ENCODE measurements at regions not wholly inside any gene's neighbourhood (a gene's known extent, or its start where the extent isn't known, plus 50 kb on each side); places are given as distances from the start of the nearest gene placed in this dataset.
"Not testable (repeated sequence)": the region's sequence is repeated elsewhere in the genome, so short reads cannot be mapped to it uniquely, and the experiment has no call there.

DNA sequence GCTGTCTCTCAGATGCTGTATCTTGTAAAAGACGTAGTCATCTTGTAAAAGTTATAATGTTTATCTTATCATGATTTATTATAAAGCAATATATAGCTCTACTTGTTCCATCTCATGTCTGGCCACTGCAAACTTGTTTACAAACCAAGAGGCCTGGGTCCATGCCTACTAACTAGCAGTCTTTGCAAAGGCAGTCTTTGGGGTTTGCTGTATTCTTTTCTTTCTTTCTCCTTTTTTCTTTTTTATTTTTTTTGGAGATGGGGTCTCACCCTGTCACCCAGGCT is 272.6 kb downstream of the GATA3 start:
- Mint-ChIP-seq H3K36me3 (ENCODE audit: low read depth) (no peaks in the 10 kb centered on the region), H3K27ac (no peak overlapping the region)

DNA sequence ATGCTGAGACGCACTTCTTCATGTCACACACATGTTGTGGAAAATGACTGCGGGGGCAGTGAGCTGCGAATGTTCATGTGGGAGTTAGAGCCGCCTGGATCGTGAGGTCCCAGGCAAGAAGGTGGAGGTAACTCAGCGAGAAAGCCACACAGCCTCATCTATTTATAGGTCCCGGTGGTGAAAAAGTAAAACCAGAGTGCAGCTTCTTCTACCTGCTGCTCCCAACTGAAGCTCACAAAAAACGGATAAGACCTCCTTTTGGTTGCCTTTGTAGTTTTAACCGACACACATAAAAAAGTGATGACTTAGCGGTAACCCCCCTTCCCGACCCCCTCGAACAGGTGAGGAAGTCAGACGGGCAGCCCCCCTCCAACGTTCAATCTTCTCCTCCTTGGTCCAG is 276.9 kb downstream of the GATA3 start:
- Mint-ChIP-seq H3K27me3 (no peaks in the 10 kb centered on the region), H3K9me3 (no peaks in the 10 kb centered on the region), H3K27ac (peak overlapping the region; percentile 94), H3K4me3 (peak overlapping the region; percentile 90), H3K4me1 (peaks cover 32% of the 10 kb centered on the region), H3K36me3 (ENCODE audit: low read depth) (no peaks in the 10 kb centered on the region)
- peak; percentile 25 for ATAC-seq (replicated peaks)

More for the DNA sequence above, 272.6 kb downstream of the GATA3 start:
- Mint-ChIP-seq H3K27me3 (peaks cover 3% of the 10 kb centered on the region), H3K9me3 (no peaks in the 10 kb centered on the region), H3K4me3 (no peak overlapping the region), H3K4me1 (peaks cover 42% of the 10 kb centered on the region)
- no peak for ATAC-seq (replicated peaks)

DNA sequence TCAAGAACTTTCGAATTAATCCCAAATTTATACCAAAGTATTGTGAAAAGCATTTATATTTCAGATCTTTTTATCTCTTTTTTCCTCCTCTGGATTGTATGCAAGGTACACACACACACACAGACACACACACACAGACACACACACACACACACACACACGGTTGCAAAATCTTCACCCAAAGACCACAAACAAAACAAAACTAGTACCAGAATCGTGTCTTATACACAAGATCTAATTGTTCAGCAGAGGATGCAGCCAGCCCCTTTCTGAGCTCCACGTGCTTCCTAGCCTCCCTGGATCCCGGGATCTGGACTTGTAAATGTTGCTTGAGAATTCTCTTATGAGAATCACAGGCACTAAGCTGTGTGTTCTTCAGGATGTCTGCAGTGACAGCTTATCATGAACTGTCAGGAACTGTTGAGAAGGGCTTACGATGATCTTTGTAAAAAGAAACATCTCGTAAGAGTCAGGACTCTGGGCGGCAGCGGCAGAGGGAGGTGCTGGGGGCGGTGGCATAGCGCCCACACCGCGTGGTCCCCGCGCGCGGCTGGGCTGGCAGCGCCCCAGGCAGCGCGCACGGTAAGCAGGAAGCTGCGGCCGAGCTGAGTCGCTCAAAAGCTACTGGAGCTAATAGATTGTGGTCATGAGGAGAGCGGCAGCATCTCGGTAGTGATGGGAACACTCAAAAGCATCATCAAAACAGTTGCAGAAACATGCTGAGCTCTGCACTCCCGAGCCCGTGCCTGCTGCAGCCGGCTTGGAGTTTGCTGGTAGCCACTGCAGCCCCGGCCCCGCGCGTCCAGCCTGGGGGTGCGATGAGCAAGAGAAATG is 277.6 kb downstream of the GATA3 start:
- H3K4me1 Mint-ChIP-seq: peaks cover 32% of the 10 kb centered on the region
- H3K27me3 Mint-ChIP-seq: no peaks in the 10 kb centered on the region

DNA sequence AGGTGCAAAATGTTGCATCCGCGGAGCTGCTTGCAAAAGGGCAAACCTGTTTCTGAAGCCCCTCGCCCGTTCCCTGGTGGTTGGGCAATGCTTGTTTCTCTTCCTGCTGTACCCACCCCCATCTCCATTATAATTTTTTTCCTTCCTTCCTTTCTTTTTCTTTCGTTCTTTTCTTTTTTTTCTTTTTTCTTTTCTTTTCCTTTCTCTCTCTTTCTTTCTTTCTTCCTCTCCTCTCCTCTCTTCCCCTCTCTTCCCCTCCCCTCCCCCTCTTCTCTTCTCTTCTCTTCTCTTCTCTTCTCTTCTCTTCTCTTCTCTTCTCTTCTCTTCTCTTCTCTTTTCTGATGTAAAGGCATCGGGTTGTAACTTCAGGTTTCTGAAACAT is 278.2 kb downstream of the GATA3 start:
- H3K27ac Mint-ChIP-seq: peak overlapping the region; percentile 94
- H3K9me3 Mint-ChIP-seq: no peaks in the 10 kb centered on the region
- no peak for ATAC-seq (replicated peaks)
- peak overlapping the region; percentile 90 for H3K4me3 Mint-ChIP-seq
- peaks cover 32% of the 10 kb centered on the region for H3K4me1 Mint-ChIP-seq
- no peaks in the 10 kb centered on the region for H3K27me3 Mint-ChIP-seq
- H3K36me3 Mint-ChIP-seq (ENCODE audit: low read depth): no peaks in the 10 kb centered on the region

More for the DNA sequence above, 277.6 kb downstream of the GATA3 start:
- Mint-ChIP-seq H3K4me3 (peak overlapping the region; percentile 90), H3K36me3 (ENCODE audit: low read depth) (no peaks in the 10 kb centered on the region), H3K9me3 (no peaks in the 10 kb centered on the region), H3K27ac (peak overlapping the region; percentile 94)
- peak; percentile 89 for ATAC-seq (replicated peaks)

DNA sequence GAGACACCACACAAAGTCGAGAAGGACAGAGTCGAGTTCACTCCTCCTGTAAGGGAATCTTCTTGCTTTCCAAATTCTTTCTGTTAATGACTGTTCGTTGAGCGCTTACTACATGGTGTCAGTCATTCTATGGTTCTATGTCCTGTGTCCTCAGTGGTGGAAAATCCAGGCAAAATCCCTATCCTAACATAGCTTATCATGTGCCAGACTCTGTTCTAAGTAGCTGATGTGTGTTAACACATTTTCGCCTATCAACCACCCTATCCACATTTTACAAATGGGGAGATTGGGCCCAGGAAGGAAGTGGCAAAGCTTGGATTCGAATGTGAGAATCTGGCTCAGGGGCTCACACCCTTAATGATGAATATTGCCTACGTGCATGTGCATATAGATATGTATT is 280.1 kb downstream of the GATA3 start:
- Mint-ChIP-seq H3K36me3 (ENCODE audit: low read depth) (no peaks in the 10 kb centered on the region), H3K9me3 (no peaks in the 10 kb centered on the region), H3K27me3 (no peaks in the 10 kb centered on the region), H3K27ac (no peak overlapping the region), H3K4me1 (peaks cover 36% of the 10 kb centered on the region), H3K4me3 (no peak overlapping the region)
- no peak for ATAC-seq (replicated peaks)

DNA sequence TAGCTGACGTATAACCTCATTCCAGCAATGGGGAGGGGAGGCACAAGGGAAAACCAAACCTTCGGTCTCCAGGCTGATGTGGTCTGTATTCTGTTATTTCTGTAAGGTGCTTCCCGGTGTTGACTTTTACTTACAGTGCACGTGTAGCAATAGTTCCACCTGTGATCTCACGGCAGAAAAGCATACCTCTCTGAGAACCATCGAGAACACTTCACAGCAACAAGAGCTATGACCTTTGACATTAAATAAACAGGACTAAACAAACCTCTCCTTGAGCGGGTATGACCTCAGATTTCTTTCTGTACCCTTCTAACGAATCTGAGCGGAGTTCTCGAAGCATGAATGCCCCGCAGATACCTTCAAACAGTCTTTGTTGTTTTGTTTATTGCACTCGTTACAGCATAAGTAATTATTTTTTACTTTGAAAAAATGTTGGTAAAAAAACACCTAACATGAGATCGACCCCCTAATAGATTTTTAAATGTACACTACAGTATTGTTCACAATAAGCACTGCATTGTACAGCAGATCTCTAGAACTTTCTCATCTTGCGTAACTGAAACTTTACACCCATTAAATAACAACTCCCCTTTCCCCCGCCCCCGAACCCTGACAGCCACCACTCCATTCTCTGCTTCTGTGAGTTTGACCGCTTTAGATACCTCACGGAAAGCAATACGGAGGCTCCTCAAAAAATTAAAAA is 282.3 kb downstream of the GATA3 start:
- Mint-ChIP-seq H3K27ac (no peak overlapping the region), H3K4me1 (peaks cover 21% of the 10 kb centered on the region), H3K27me3 (no peaks in the 10 kb centered on the region), H3K4me3 (no peak overlapping the region), H3K9me3 (peaks cover 9% of the 10 kb centered on the region), H3K36me3 (ENCODE audit: low read depth) (no peaks in the 10 kb centered on the region)
- no peak for ATAC-seq (replicated peaks)

DNA sequence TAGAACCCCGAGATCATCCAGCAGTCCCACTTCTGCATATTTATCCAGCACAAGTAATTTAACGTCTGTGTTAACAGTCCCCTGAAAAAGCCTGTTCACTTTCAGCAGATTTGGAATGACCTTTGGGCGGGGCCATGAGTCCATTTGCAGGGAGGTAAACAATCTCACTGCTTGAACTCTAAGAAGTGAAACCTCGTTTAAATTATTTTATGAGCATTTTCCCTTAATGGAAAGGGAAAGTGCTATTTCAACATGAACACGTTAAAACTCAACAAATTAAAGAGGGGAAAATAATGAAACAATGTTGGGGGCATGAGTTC is 282.8 kb downstream of the GATA3 start:
- no peaks in the 10 kb centered on the region for H3K36me3 Mint-ChIP-seq (ENCODE audit: low read depth)
- H3K27ac Mint-ChIP-seq: no peak overlapping the region
- no peak overlapping the region for H3K4me3 Mint-ChIP-seq
- no peak for ATAC-seq (replicated peaks)
- peaks cover 17% of the 10 kb centered on the region for H3K4me1 Mint-ChIP-seq
- peaks cover 10% of the 10 kb centered on the region for H3K9me3 Mint-ChIP-seq
- no peaks in the 10 kb centered on the region for H3K27me3 Mint-ChIP-seq

DNA sequence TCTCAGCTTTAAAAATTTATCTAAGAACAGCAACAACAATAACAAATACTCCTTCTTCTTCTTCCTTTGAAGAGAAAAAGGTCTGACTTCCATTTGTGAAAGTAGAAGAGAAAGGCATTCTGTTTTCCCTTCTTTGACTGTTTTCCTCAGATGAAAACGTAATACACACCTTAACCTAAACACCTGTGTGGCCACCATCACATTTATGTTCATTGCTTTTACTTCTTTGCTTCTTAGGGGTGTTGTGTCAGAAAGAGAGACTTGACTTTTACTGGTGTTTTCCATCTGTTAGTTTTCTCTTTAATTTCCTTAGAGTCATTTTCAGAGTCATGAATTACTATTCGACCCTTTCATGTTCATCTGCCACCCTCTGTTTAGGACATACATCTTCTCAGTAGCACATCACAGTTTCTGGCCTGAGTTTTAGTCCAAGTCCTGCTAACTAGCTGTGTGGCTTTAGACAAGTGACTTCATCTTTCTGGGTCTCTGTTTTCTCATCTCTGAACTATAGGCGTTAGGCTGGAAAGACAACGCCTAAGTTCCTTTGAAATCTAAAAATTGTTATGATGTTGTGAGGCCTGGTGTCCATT is 283.8 kb downstream of the GATA3 start:
- peak overlapping the region; percentile 57 for H3K4me3 Mint-ChIP-seq
- H3K27me3 Mint-ChIP-seq: no peaks in the 10 kb centered on the region
- no peaks in the 10 kb centered on the region for H3K36me3 Mint-ChIP-seq (ENCODE audit: low read depth)
- H3K27ac Mint-ChIP-seq: peak overlapping the region; percentile 91
- peaks cover 10% of the 10 kb centered on the region for H3K9me3 Mint-ChIP-seq
- peaks cover 12% of the 10 kb centered on the region for H3K4me1 Mint-ChIP-seq
- peak; percentile 96 for ATAC-seq (replicated peaks)

DNA sequence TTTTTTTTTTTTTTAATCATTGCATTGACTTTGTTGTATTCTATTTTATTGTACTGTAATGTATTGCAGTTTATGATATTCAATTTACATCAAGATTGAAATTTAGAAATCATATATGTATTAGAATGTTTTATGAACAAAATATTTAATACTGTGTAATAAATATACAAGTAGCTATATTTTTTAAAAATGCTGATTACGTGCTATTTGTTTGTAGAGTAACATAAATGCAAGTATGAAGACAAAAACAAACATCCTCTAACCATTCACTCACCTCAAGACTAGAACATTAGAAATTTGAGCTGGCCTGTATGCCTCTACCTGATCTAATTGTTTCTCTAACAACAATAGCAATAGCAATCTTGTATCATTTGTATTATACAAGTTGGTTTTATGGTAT is 290.3 kb downstream of the GATA3 start:
- no peak for ATAC-seq (replicated peaks)
- peaks cover 5% of the 10 kb centered on the region for H3K4me1 Mint-ChIP-seq
- no peaks in the 10 kb centered on the region for H3K36me3 Mint-ChIP-seq (ENCODE audit: low read depth)
- H3K4me3 Mint-ChIP-seq: no peak overlapping the region
- no peak overlapping the region for H3K27ac Mint-ChIP-seq
- no peaks in the 10 kb centered on the region for H3K27me3 Mint-ChIP-seq
- peaks cover 10% of the 10 kb centered on the region for H3K9me3 Mint-ChIP-seq

DNA sequence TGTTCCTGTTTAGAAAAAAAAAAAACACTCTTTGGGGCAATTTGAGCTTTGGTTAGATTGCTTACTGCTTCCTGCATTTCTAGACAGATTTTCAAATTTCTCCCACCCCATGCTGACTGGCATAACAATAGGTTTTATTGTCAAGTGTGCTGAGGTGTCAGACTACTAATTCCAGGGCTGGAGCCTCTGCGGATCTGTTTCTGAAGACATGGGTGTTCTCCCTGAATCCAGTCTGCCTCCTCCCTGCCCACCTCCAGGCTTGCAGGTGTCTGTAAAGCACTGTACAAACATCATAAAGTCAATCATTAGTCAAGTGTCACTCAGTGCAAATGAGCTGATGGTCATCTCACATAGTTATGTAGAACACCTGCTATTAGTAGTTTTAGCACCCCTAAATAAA is 292.4 kb downstream of the GATA3 start:
- no peak overlapping the region for H3K4me3 Mint-ChIP-seq
- H3K4me1 Mint-ChIP-seq: no peaks in the 10 kb centered on the region
- no peaks in the 10 kb centered on the region for H3K9me3 Mint-ChIP-seq
- no peak for ATAC-seq (replicated peaks)
- no peaks in the 10 kb centered on the region for H3K36me3 Mint-ChIP-seq (ENCODE audit: low read depth)
- no peak overlapping the region for H3K27ac Mint-ChIP-seq
- H3K27me3 Mint-ChIP-seq: no peaks in the 10 kb centered on the region

DNA sequence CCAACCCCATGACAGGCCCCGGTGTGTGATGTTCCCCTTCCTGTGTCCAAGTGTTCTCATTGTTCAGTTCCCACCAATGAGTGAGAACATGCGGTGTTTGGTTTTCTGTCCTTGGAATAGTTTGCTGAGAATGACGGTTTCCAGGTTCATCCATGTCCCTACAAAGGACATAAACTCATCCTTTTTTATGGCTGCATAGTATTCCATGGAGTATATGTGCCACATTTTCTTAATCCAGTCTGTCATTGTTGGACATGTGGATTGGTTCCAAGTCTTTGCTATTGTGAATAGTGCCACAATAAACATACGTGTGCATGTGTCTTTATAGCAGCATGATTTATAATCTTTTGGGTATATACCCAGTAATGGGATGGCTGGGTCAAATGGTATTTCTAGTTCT is 293.1 kb downstream of the GATA3 start:
- not testable (repeated sequence) for H3K36me3 Mint-ChIP-seq (ENCODE audit: low read depth); H3K27ac Mint-ChIP-seq

DNA sequence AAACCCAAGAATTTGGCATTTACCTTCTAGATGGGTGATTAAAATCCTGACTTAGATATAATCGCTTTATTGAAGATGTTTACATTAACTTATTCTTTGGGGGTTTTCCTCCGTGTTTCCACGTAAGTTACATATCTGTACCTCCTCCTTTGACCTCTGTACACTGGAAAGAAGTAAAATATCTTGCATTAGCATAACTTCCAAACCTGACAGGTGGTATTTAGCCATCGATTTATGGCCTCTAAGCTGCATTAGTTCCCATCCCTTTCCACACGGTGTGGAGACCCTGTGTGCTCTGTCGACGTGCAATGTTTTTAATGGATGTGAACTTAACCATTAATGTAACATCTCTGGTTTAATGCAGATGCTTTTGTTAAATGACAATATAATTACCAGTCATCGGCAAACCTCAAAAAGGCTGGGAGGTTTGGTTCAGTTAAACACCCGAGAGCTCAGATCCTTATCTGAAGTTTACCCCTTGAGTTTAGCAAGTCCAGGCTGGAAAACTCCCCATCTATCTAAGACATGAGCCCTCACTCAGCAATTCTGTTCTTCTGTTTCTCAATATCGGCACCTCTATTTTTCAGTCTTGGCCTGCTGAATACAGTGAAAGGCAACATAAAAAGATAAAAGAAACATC is 295.2 kb downstream of the GATA3 start:
- Mint-ChIP-seq H3K4me3 (no peak overlapping the region), H3K36me3 (ENCODE audit: low read depth) (no peaks in the 10 kb centered on the region), H3K27me3 (no peaks in the 10 kb centered on the region), H3K27ac (no peak overlapping the region), H3K4me1 (no peaks in the 10 kb centered on the region), H3K9me3 (no peaks in the 10 kb centered on the region)
- no peak for ATAC-seq (replicated peaks)

More for the DNA sequence above, 293.1 kb downstream of the GATA3 start:
- not testable (repeated sequence) for H3K4me3 Mint-ChIP-seq; H3K4me1 Mint-ChIP-seq; H3K27me3 Mint-ChIP-seq; ATAC-seq (replicated peaks); H3K9me3 Mint-ChIP-seq

DNA sequence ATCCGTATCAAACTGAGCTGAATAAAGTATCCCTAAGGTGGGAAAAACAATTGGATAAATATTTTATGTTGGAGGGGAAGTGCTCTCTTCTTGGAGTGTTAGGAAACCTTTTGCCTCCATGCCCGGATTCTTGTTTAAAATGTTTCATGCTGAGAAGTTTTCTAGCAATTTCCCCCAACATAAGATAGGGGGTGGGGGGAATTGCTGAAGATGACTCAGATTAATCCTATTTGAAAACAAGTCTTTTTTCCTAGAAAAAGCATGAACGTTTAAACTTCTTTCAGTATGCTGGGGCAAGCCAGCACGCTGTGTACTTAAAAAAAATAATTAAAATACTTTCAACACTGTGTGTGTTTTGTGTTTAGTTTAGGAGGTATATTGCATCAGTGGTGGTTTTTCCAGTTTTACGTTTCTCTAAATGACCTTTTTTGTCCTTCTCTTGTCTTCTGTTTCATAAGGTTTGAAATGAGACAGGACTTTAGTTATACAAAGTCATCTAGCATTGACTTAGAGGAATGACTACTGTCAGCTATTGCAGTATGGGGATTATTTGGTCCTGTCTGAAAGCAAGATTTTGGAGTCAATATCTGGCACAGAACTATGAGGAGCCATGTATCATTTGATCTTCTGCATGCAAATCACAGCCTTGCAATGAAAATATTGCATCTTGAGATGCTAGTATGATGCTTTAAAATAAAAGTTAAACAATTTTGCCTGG is 295.9 kb downstream of the GATA3 start:
- Mint-ChIP-seq H3K27ac (no peak overlapping the region), H3K27me3 (no peaks in the 10 kb centered on the region), H3K36me3 (ENCODE audit: low read depth) (no peaks in the 10 kb centered on the region), H3K9me3 (no peaks in the 10 kb centered on the region), H3K4me1 (no peaks in the 10 kb centered on the region), H3K4me3 (no peak overlapping the region)
- ATAC-seq (replicated peaks): peak; percentile 63

Measured in activated T-helper 17 cell treated with anti-CD3 and anti-CD28 coated beads, Interleukin-2, amount 50 U/mL, for 72 hours (primary cell).